ENCODE measurements at regions not wholly inside any gene's neighbourhood (a gene's known extent, or its start where the extent isn't known, plus 50 kb on each side); places are given as distances from the start of the nearest gene placed in this dataset.

DNA sequence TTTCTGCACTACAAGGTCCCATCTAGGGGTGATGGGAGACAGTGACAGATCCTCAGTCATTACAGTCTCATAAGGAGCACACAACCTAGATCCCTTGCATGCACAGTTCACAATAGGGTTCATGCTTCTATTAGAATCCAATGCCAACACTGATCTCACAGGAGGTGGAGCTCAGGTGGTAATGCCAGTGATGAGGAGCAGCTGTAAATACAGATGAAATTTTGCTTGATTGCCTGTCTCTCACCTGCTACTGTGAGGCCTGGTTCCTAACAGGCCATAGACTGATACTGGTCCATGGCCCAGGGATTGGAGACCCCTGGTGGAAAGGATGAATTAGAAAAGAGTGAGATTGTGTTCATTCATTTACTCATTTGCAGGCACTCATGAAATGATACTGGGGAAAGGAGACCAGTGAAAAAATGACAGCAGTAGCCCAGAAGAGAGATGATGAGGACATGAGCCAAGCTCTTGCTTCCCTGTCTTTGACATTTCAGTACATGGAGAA, 251.6 kb upstream of the DUSP10 start:
- TF ChIP-seq, protein P1, sequence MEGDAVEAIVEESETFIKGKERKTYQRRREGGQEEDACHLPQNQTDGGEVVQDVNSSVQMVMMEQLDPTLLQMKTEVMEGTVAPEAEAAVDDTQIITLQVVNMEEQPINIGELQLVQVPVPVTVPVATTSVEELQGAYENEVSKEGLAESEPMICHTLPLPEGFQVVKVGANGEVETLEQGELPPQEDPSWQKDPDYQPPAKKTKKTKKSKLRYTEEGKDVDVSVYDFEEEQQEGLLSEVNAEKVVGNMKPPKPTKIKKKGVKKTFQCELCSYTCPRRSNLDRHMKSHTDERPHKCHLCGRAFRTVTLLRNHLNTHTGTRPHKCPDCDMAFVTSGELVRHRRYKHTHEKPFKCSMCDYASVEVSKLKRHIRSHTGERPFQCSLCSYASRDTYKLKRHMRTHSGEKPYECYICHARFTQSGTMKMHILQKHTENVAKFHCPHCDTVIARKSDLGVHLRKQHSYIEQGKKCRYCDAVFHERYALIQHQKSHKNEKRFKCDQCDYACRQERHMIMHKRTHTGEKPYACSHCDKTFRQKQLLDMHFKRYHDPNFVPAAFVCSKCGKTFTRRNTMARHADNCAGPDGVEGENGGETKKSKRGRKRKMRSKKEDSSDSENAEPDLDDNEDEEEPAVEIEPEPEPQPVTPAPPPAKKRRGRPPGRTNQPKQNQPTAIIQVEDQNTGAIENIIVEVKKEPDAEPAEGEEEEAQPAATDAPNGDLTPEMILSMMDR (IDR thresholded peaks at IDR 0.05): no peak
- TF ChIP-seq EP300 (IDR thresholded peaks at IDR 0.05) (no peak), POLR2A (IDR thresholded peaks at IDR 0.05) (no peak), POLR2AphosphoS5 (IDR thresholded peaks at IDR 0.05) (no peak)
- Histone ChIP-seq H3K9me3 (no peaks in the 10 kb centered on the region), H3K36me3 (no peaks in the 10 kb centered on the region), H3K4me3 (no peak overlapping the region), H3K27ac (no peak overlapping the region), H3K27me3 (no peaks in the 10 kb centered on the region), H3K4me1 (peaks cover 0 to 16% (median 5%) of the 10 kb centered on the region in 4 donors)
- intact Hi-C loops (cut with DNase I): no loop called here
- DNase-seq: no peak

DNA sequence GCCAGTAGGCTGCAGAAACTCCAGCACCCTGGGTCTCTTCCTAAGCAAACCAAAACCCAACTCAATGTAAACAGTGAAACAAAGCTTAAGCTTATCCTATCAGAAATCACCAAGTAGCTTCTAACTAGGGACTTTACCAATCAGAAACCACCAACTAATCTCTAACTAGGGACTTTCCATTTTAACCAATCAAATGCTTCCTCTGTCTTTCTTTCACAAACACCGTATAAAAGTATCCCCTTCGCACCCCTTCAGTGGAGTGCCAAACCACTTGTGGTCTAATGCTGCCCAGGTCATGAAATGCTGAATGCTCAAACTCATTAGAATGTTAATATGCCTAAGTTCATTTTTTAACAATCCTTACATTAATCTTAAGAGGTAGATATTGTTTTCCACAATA, 250.5 kb upstream of the DUSP10 start:
- Histone ChIP-seq H3K4me3 (no peak overlapping the region), H3K27ac (no peak overlapping the region), H3K4me1 (peaks cover 0 to 16% (median 5%) of the 10 kb centered on the region in 4 donors), H3K36me3 (no peaks in the 10 kb centered on the region), H3K27me3 (no peaks in the 10 kb centered on the region), H3K9me3 (no peaks in the 10 kb centered on the region)
- intact Hi-C loops (cut with DNase I): no loop called here
- WGBS, 2 donors: 79 to 91% methylated on average over 2 of the region's 2 CpGs
- no peak for TF ChIP-seq EP300 (IDR thresholded peaks at IDR 0.05)
- TF ChIP-seq, protein P1 (IDR thresholded peaks at IDR 0.05): no peak
- no peak for TF ChIP-seq POLR2AphosphoS5 (IDR thresholded peaks at IDR 0.05)
- TF ChIP-seq POLR2A (IDR thresholded peaks at IDR 0.05): no peak
- DNase-seq: no peak

DNA sequence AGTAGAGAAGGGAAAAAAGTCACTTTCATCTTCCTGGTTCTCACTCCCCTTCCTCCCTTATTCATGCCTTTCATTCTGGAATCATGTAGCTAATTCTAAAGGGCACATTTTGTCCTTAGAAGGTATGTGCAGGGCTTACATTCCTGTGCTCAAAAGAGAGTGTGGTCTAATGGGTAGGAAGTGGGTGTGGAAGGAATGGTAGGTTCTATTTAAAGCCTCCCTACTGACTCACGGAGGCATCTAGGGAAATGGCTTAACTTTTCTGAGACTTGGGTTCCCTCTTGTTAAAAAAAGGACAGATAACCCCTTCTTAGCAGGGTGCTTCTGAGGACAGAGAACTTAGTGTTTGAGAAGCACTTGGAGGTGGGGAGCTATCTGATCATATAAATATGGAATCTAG, 249.3 kb upstream of the DUSP10 start:
- Histone ChIP-seq H3K36me3 (no peaks in the 10 kb centered on the region), H3K27me3 (no peaks in the 10 kb centered on the region), H3K4me3 (no peak overlapping the region), H3K27ac (no peak overlapping the region), H3K4me1 (peaks cover 0 to 16% (median 5%) of the 10 kb centered on the region in 4 donors), H3K9me3 (no peaks in the 10 kb centered on the region)
- no peak for TF ChIP-seq POLR2AphosphoS5 (IDR thresholded peaks at IDR 0.05)
- TF ChIP-seq, protein P1 (IDR thresholded peaks at IDR 0.05): no peak
- no peak for TF ChIP-seq POLR2A (IDR thresholded peaks at IDR 0.05)
- TF ChIP-seq EP300 (IDR thresholded peaks at IDR 0.05): no peak
- DNase-seq: no peak
- intact Hi-C loops (cut with DNase I): no loop called here
- WGBS, 2 donors: 55 to 73% methylated on average over 1 of the region's 1 CpG

DNA sequence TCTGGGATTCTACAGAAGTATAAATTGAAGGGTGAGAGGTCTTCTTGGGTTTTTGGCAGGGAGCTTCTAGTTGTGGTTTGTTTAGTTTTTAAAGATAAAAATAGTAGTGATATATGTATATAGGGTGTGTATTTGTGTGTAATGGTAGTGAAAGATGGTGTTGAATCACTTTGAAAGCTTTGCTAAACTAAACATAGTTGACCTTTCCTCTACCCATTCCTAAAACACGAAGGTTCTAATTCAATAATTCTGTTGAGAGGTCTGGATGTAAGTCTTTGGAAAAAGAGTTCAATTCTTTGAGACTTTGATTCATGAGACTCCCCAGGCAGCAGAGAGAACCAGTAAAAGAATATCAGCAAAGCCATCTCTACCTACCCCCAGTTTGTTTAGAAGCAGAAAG, 247.9 kb upstream of the DUSP10 start:
- intact Hi-C loops (cut with DNase I): no loop called here
- Histone ChIP-seq H3K9me3 (no peaks in the 10 kb centered on the region), H3K36me3 (no peaks in the 10 kb centered on the region), H3K4me1 (peaks cover 0 to 16% (median 5%) of the 10 kb centered on the region in 4 donors), H3K27me3 (no peaks in the 10 kb centered on the region), H3K27ac (no peak overlapping the region), H3K4me3 (no peak overlapping the region)
- DNase-seq: no peak
- 51 to 68% methylated on average over 1 of the region's 1 CpG for WGBS, 2 donors
- no peak for TF ChIP-seq POLR2AphosphoS5 (IDR thresholded peaks at IDR 0.05)
- no peak for TF ChIP-seq EP300 (IDR thresholded peaks at IDR 0.05)
- no peak for TF ChIP-seq POLR2A (IDR thresholded peaks at IDR 0.05)
- TF ChIP-seq, protein P1 (IDR thresholded peaks at IDR 0.05): no peak

DNA sequence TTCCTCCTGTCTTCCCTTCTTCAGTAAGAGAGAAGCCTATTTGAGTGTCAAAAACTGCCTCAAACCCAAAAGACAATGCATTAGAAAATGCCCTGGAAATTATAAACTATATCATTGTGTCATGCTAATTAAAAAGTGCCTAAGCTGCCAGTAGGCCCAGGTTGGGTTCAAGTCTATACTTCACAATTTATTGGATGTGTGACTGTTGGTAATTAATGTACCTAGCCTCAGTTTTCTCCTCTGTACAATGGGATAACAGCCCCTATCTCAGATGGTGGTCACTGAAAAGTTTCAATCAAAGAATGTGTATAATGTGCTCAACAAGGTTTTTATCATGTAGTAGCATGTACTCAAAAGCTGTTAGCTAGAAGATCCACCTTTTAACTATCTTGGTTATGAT, 246.9 kb upstream of the DUSP10 start:
- TF ChIP-seq, protein P1 (IDR thresholded peaks at IDR 0.05): no peak
- TF ChIP-seq POLR2A (IDR thresholded peaks at IDR 0.05) (no peak), EP300 (IDR thresholded peaks at IDR 0.05) (no peak), POLR2AphosphoS5 (IDR thresholded peaks at IDR 0.05) (no peak)
- H3K36me3 ChIP-seq: no peaks in the 10 kb centered on the region
- H3K27ac ChIP-seq: no peak overlapping the region
- no peaks in the 10 kb centered on the region for H3K9me3 ChIP-seq
- no peaks in the 10 kb centered on the region for H3K27me3 ChIP-seq
- H3K4me1 ChIP-seq: peaks cover 0 to 16% (median 5%) of the 10 kb centered on the region in 4 donors
- DNase-seq: no peak
- intact Hi-C loops (cut with DNase I): no loop called here
- H3K4me3 ChIP-seq: no peak overlapping the region

Measured in sigmoid colon (tissue), 6 donors.